GM12878 (cell line): ENCODE measurements at regions not wholly inside any gene's neighbourhood (a gene's known extent, or its start where the extent isn't known, plus 50 kb on each side); places are given as distances from the start of the nearest gene placed in this dataset.

Source experiments
- ATAC-seq: fragments of 200-7000 bp; cut with Tn5 transposase; 3 replicates; pipeline ENCODE4 v1.9.1; 2020; ENCODE audit warnings: mild to moderate bottlenecking, moderate library complexity
- BruUV-seq: library from RNA; stranded (reverse); fragments of 400-500 nt; replicated peaks from 2 replicates; lab custom pipeline; 2021; lab: Mats Ljungman, UMichigan
- CTCF ChIA-PET: fragments of 300-600 bp; sonication (Branson Sonifier 250); formaldehyde crosslinking; extraction: SDS; loops from one replicate; lab custom pipeline; 2021; ENCODE audit warnings: inconsistent platforms; lab: Yijun Ruan, JAX
- POLR2A ChIA-PET: fragments of 350-600 bp; formaldehyde crosslinking; extraction: SDS; loops from one replicate; lab custom pipeline; 2021; ENCODE audit warnings: inconsistent platforms; lab: Charles Lee
- RAD21 ChIA-PET: fragments of 300-600 bp; sonication (Branson Sonifier 250); formaldehyde crosslinking; loops from one replicate; lab custom pipeline; 2023; ENCODE audit warnings: antibody characterized with exemption; ENCODE audit not compliant: unreplicated experiment; lab: Charles Lee
- SMC1A ChIA-PET: fragments of 300-600 bp; sonication (Branson Sonifier 250); formaldehyde crosslinking; loops from one replicate; lab custom pipeline; 2023; ENCODE audit not compliant: unreplicated experiment, uncharacterized antibody; lab: Charles Lee
- DNase-seq: peaks from one replicate; pipeline ENCODE4 v3.0.0-alpha.2; 2011; ENCODE audit warnings: low read depth, low spot score
- FAIRE-seq: peaks from 3 replicates; lab custom pipeline; 2011; peaks lifted over from hg19 to GRCh38; lab: Jason Lieb, UNC
- H2AFZ ChIP-seq: 2 replicates; pipeline ENCODE4 v1.6.0; 2011; ENCODE audit warnings: low read depth, low read length, control low read depth; ENCODE audit not compliant: control insufficient read depth
- H3K27ac ChIP-seq: 2 replicates; pipeline ENCODE4 v1.5.1; 2011; ENCODE audit warnings: control low read depth; ENCODE audit not compliant: control insufficient read depth, insufficient read depth
- H3K27me3 ChIP-seq, 2 experiments: replicated peaks in 1 of 2; 2 replicates each; pipeline versions ENCODE4 v1.6.0 to v1.6.1; 2011; ENCODE audit warnings: low read length in 1 of 2; ENCODE audit not compliant: control insufficient read depth in 2 of 2, insufficient read depth in 2 of 2
- H3K36me3 ChIP-seq, 2 experiments: 2 replicates each; pipeline ENCODE4 v1.5.1; 2011; ENCODE audit warnings: low read length in 1 of 2; ENCODE audit not compliant: control insufficient read depth in 2 of 2, insufficient read depth in 2 of 2
- H3K4me1 ChIP-seq: 2 replicates; pipeline ENCODE4 v1.6.1; 2011; ENCODE audit warnings: mild to moderate bottlenecking, low read length, moderate library complexity, mixed read lengths; ENCODE audit not compliant: control insufficient read depth, insufficient read depth
- H3K4me2 ChIP-seq: 2 replicates; pipeline ENCODE4 v1.6.0; 2011; ENCODE audit warnings: control low read depth; ENCODE audit not compliant: control insufficient read depth, insufficient read depth
- H3K4me3 ChIP-seq: fragments of 200-600 bp; sonication (generic); 2 replicates; pipeline ENCODE4 v1.5.1; 2016
- H3K79me2 ChIP-seq: 2 replicates; pipeline ENCODE4 v1.6.0; 2011; ENCODE audit warnings: low read length; ENCODE audit not compliant: control insufficient read depth, insufficient read depth
- H3K9ac ChIP-seq: 2 replicates; pipeline ENCODE4 v1.8.0; 2011; ENCODE audit warnings: low read length, control low read depth, mixed read lengths; ENCODE audit not compliant: control insufficient read depth, insufficient read depth
- H3K9me3 ChIP-seq: replicated peaks from 3 replicates; pipeline ENCODE4 v1.5.1; 2011; ENCODE audit warnings: mild to moderate bottlenecking, low read length; ENCODE audit not compliant: control insufficient read depth, insufficient read depth
- H4K20me1 ChIP-seq: 2 replicates; pipeline ENCODE4 v1.6.0; 2011; ENCODE audit not compliant: control insufficient read depth, insufficient read depth
- ASH2L ChIP-seq: fragments of 300-600, 200-600 bp; sonication (generic); IDR thresholded peaks from 2 replicates; pipeline ENCODE4 v1.6.1; 2017; ENCODE audit warnings: low read depth, mild to moderate bottlenecking, borderline replicate concordance
- ATF2 ChIP-seq: IDR thresholded peaks from 2 replicates; pipeline ENCODE4 v1.6.1; 2012; ENCODE audit warnings: low read length, inconsistent platforms
- E2F4 ChIP-seq: IDR thresholded peaks from 2 replicates; pipeline ENCODE4 v1.6.1; 2012; ENCODE audit warnings: low read depth, low read length, improper control_type of control experiment
- EP300 ChIP-seq, 2 experiments: fragments of 150-350 bp in 1 of 2; IDR thresholded peaks; 2 replicates each; pipeline ENCODE4 v1.6.1; 2011 to 2012; ENCODE audit warnings: low read depth in 2 of 2, low read length in 2 of 2, borderline replicate concordance in 1 of 2, improper control_type of control experiment in 1 of 2, inconsistent platforms in 1 of 2; ENCODE audit not compliant: control insufficient read depth in 1 of 2
- KDM1A ChIP-seq: fragments of 200-600 bp; sonication (generic); IDR thresholded peaks from 2 replicates; pipeline ENCODE4 v1.6.1; 2016; ENCODE audit warnings: borderline replicate concordance
- MYB ChIP-seq: fragments of 150-350 bp; IDR thresholded peaks from 2 replicates; pipeline ENCODE4 v1.6.1; 2014; ENCODE audit warnings: mild to moderate bottlenecking, low read depth, low read length, borderline replicate concordance
- SMAD5 ChIP-seq: IDR thresholded peaks from 2 replicates; pipeline ENCODE4 v1.6.1; 2016; ENCODE audit warnings: antibody characterized with exemption, low read depth
- USF1 ChIP-seq: IDR thresholded peaks from 2 replicates; pipeline ENCODE4 v1.6.1; 2011; ENCODE audit warnings: borderline replicate concordance, low read depth, mild to moderate bottlenecking, moderate library complexity, mixed read lengths, low read length; ENCODE audit not compliant: insufficient read depth; ENCODE audit errors: extremely low read length
- WGBS: methylation state at CpG from one replicate; pipeline ENCODE4 v1.1.6; 2016; ENCODE audit warnings: low lambda C conversion rate; ENCODE audit not compliant: insufficient replicate concordance, insufficient coverage; ENCODE audit errors: missing lambda C conversion rate; 5-methylcytosine and 5-hydroxymethylcytosine counted together
- in situ Hi-C: fragments of 300-500 bp; cut with MboI; formaldehyde crosslinking; loops from 9 replicates; pipeline ENCODE4 v1.14.3; 2018; ENCODE audit warnings: mixed read lengths
- intact Hi-C: fragments of 100-400 bp; cut with micrococcal nuclease; formaldehyde crosslinking; loops from one replicate; pipeline ENCODE4 v1.14.2; 2022; ENCODE audit not compliant: unreplicated experiment
- TF ChIP-seq, protein P1 (sequence below): fragments of 450-650 bp; IDR thresholded peaks from 2 replicates; pipeline ENCODE4 v1.6.1; 2017; ENCODE audit warnings: mild to moderate bottlenecking
- TF ChIP-seq, protein P2 (sequence below): IDR thresholded peaks from 2 replicates; pipeline ENCODE4 v1.6.1; 2012; ENCODE audit warnings: low read depth, low read length, improper control_type of control experiment

DNA sequence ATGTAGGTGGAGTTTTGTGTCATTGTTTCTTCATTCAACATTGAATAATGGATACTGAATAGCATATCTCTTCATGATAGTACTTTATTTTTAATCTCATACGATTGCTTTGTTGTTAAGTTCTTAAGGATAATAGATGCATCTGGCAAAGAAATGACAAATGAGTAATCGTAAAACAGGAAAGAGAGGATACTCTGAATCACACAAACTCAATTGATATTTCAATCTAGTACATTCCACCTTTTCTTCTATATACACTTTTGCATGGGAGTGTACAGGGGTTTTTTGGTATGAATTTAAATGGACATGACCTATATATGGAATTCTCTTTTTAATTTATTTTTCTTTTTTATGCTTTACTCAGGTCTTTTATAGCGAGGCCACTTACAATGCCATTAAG lies 186.9 kb upstream of the STK26 start:
- H3K79me2 ChIP-seq, result peaks cover 1% of the 10 kb centered on the region; the same call in 1 of the 2 replicates
- DNase-seq, result no peak
- RAD21 ChIA-PET, result no interaction called here
- peaks cover 3% of the 10 kb centered on the region; the same call in 1 of the 2 replicates for H3K4me1 ChIP-seq
- FAIRE-seq, result no peak
- SMC1A ChIA-PET, result no interaction called here
- POLR2A ChIA-PET, result no interaction called here
- no peaks in the 10 kb centered on the region for H4K20me1 ChIP-seq
- CTCF ChIA-PET, result no interaction called here
- BruUV-seq, result no TSS peak
- H3K9me3 ChIP-seq, result no peaks in the 10 kb centered on the region
- intact Hi-C loops, result no loop called here
- no peak overlapping the region for H2AFZ ChIP-seq
- no peak overlapping the region for H3K4me2 ChIP-seq
- H3K27me3 ChIP-seq, result no peaks in the 10 kb centered on the region
- ATAC-seq, result no peak
- H3K4me3 ChIP-seq, result no peak overlapping the region
- TF ChIP-seq, protein P1, sequence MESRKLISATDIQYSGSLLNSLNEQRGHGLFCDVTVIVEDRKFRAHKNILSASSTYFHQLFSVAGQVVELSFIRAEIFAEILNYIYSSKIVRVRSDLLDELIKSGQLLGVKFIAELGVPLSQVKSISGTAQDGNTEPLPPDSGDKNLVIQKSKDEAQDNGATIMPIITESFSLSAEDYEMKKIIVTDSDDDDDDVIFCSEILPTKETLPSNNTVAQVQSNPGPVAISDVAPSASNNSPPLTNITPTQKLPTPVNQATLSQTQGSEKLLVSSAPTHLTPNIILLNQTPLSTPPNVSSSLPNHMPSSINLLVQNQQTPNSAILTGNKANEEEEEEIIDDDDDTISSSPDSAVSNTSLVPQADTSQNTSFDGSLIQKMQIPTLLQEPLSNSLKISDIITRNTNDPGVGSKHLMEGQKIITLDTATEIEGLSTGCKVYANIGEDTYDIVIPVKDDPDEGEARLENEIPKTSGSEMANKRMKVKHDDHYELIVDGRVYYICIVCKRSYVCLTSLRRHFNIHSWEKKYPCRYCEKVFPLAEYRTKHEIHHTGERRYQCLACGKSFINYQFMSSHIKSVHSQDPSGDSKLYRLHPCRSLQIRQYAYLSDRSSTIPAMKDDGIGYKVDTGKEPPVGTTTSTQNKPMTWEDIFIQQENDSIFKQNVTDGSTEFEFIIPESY, result no peak
- TF ChIP-seq MYB (no peak), USF1 (no peak), ATF2 (no peak), ASH2L (no peak), KDM1A (no peak), SMAD5 (no peak), E2F4 (no peak), EP300 (IDR thresholded peaks at IDR 0.05; ENCODE audit: borderline replicate concordance in 1 of 2, control insufficient read depth in 1 of 2, low read depth in 2 of 2, low read length in 2 of 2) (no peak)
- TF ChIP-seq, protein P2, sequence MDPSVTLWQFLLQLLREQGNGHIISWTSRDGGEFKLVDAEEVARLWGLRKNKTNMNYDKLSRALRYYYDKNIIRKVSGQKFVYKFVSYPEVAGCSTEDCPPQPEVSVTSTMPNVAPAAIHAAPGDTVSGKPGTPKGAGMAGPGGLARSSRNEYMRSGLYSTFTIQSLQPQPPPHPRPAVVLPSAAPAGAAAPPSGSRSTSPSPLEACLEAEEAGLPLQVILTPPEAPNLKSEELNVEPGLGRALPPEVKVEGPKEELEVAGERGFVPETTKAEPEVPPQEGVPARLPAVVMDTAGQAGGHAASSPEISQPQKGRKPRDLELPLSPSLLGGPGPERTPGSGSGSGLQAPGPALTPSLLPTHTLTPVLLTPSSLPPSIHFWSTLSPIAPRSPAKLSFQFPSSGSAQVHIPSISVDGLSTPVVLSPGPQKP, result no peak
- H3K9ac ChIP-seq, result no peak overlapping the region
- no peaks in the 10 kb centered on the region for H3K36me3 ChIP-seq
- no peak overlapping the region for H3K27ac ChIP-seq
- in situ Hi-C loops, result no loop called here
- WGBS, result 60% methylated on average over 3 of the region's 3 CpGs
